ENCODE measurements at regions not wholly inside any gene's neighbourhood (a gene's known extent, or its start where the extent isn't known, plus 50 kb on each side); places are given as distances from the start of the nearest gene placed in this dataset.

DNA sequence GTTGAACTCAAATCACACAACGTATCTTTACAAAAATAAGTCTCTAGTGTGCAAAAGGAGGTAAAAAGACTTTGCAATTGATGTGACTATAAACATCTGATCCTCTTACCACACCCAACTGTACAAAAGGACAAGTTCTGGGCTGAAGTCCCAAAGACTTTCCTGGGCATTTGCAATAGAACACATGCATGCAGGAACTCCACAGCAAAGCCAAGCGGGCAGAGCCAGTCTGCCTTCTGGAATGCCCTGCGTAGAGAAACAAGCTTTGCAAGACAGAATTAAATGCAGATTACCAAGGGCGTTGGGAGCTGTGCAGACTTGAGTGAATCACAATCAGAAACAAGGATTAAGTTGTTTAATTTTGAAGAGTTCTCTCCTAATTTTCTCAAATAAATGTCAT, 208.4 kb upstream of the ZNF521 start:
- Histone ChIP-seq H2AFZ (ENCODE audit: low read length) (no peak overlapping the region), H4K20me1 (ENCODE audit: low read length) (no peaks in the 10 kb centered on the region), H3K27ac (ENCODE audit: low read length) (no peak overlapping the region), H3K27me3 (ENCODE audit: low read length) (peaks cover 57% of the 10 kb centered on the region), H3K4me1 (ENCODE audit: insufficient read depth, low read length) (no peaks in the 10 kb centered on the region), H3K9ac (ENCODE audit: low read length) (no peak overlapping the region), H3K9me3 (ENCODE audit: low read length) (no peaks in the 10 kb centered on the region), H3K4me3 (ENCODE audit: low read length) (no peak overlapping the region), H3K9me2 (replicated peaks; ENCODE audit: low read length) (no peaks in the 10 kb centered on the region), H3K79me2 (ENCODE audit: low read length) (no peaks in the 10 kb centered on the region), H3K4me2 (ENCODE audit: low read length) (no peak overlapping the region), H3F3A (ENCODE audit: low read length, unreplicated experiment) (no peaks in the 10 kb centered on the region), H3K36me3 (ENCODE audit: low read depth, low read length) (no peaks in the 10 kb centered on the region)
- ChIA-PET POLR2A (ENCODE audit: unreplicated experiment) (no interaction called here), CTCF (no interaction called here)
- TF ChIP-seq, protein P1, sequence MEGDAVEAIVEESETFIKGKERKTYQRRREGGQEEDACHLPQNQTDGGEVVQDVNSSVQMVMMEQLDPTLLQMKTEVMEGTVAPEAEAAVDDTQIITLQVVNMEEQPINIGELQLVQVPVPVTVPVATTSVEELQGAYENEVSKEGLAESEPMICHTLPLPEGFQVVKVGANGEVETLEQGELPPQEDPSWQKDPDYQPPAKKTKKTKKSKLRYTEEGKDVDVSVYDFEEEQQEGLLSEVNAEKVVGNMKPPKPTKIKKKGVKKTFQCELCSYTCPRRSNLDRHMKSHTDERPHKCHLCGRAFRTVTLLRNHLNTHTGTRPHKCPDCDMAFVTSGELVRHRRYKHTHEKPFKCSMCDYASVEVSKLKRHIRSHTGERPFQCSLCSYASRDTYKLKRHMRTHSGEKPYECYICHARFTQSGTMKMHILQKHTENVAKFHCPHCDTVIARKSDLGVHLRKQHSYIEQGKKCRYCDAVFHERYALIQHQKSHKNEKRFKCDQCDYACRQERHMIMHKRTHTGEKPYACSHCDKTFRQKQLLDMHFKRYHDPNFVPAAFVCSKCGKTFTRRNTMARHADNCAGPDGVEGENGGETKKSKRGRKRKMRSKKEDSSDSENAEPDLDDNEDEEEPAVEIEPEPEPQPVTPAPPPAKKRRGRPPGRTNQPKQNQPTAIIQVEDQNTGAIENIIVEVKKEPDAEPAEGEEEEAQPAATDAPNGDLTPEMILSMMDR (conservative IDR thresholded peaks at IDR 0.05; ENCODE audit: low read depth, low read length): no peak
- TF ChIP-seq EZH2 (IDR thresholded peaks at IDR 0.05; ENCODE audit: low read length, unreplicated experiment) (no peak), EZH2phosphoT487 (IDR thresholded peaks at IDR 0.05; ENCODE audit: borderline replicate concordance, low read length) (no peak)
- no peak for DNase-seq
- no peak for ATAC-seq
- BruUV-seq (replicated peaks): no TSS peak
- intact Hi-C loops (cut with micrococcal nuclease): no loop called here

DNA sequence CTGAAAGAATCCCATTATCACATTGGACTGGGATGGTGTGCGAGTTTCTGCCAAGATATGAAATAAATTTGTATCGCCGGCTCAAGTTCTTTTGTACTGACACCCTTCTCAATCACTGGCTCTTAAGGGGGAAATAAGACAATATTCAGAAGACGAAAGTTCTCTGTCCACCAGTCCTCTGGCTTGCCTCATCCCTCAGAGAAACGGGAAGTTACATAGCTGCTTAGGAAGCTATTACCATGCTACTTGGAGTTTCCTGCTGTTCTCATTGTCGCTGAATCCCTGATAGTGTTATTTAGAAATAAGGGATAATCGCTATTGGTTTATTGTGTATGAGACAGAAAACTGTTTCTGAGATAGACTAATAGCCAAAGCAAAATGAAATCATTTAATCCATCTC, 205.0 kb upstream of the ZNF521 start:
- no TSS peak for BruUV-seq (replicated peaks)
- no peaks in the 10 kb centered on the region for H3K4me1 ChIP-seq (ENCODE audit: insufficient read depth, low read length)
- H2AFZ ChIP-seq (ENCODE audit: low read length): no peak overlapping the region
- peaks cover 42% of the 10 kb centered on the region for H3K27me3 ChIP-seq (ENCODE audit: low read length)
- H3F3A ChIP-seq (ENCODE audit: low read length, unreplicated experiment): no peaks in the 10 kb centered on the region
- DNase-seq (no peak), ATAC-seq (no peak)
- intact Hi-C loops (cut with micrococcal nuclease): no loop called here
- TF ChIP-seq EZH2 (IDR thresholded peaks at IDR 0.05; ENCODE audit: low read length, unreplicated experiment): no peak
- TF ChIP-seq EZH2phosphoT487 (IDR thresholded peaks at IDR 0.05; ENCODE audit: borderline replicate concordance, low read length): no peak
- TF ChIP-seq, protein P1 (conservative IDR thresholded peaks at IDR 0.05; ENCODE audit: low read depth, low read length): no peak
- no peak overlapping the region for H3K9ac ChIP-seq (ENCODE audit: low read length)
- H3K4me3 ChIP-seq (ENCODE audit: low read length): no peak overlapping the region
- no peaks in the 10 kb centered on the region for H3K36me3 ChIP-seq (ENCODE audit: low read depth, low read length)
- no peaks in the 10 kb centered on the region for H3K79me2 ChIP-seq (ENCODE audit: low read length)
- no peaks in the 10 kb centered on the region for H3K9me3 ChIP-seq (ENCODE audit: low read length)
- H3K27ac ChIP-seq (ENCODE audit: low read length): no peak overlapping the region
- no peaks in the 10 kb centered on the region for H4K20me1 ChIP-seq (ENCODE audit: low read length)
- POLR2A ChIA-PET (ENCODE audit: unreplicated experiment): no interaction called here
- no peak overlapping the region for H3K4me2 ChIP-seq (ENCODE audit: low read length)
- H3K9me2 ChIP-seq (replicated peaks; ENCODE audit: low read length): no peaks in the 10 kb centered on the region
- CTCF ChIA-PET: no interaction called here

DNA sequence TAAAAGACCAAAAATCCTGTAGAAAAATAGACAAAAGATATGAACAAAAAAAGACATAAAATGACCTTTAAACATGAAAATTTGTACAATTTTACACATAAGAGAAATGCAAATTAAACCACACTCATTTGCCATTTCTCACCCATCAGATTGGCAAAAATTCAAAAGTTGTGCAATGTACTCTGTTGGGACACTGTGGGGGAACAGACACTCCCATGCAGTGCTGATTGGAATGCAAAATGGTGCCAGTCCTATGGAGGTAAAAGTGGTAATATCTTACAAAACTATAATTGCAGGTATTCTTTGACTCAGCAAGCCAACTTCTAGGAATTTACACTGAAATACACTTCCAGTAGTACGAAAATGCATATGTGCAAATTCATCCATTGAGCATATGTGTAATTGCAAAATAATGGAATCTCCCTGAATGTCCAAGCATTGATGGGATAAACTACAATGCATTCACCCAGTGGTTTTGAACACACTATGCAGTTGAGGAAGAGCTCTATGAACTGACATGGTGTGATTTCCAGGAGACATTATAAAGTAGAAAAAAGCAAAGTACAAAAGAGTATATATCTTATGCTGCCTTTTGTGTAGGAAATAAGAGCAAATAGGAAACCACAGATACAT, 201.8 kb upstream of the ZNF521 start:
- intact Hi-C loops (cut with micrococcal nuclease): no loop called here
- H3K4me2 ChIP-seq (ENCODE audit: low read length): no peak overlapping the region
- ATAC-seq (no peak), DNase-seq (no peak)
- no TSS peak for BruUV-seq (replicated peaks)
- TF ChIP-seq, protein P1 (conservative IDR thresholded peaks at IDR 0.05; ENCODE audit: low read depth, low read length): no peak
- TF ChIP-seq EZH2phosphoT487 (IDR thresholded peaks at IDR 0.05; ENCODE audit: borderline replicate concordance, low read length) (no peak), EZH2 (IDR thresholded peaks at IDR 0.05; ENCODE audit: low read length, unreplicated experiment) (no peak)
- no peaks in the 10 kb centered on the region for H3K79me2 ChIP-seq (ENCODE audit: low read length)
- H3K9me2 ChIP-seq (replicated peaks; ENCODE audit: low read length): no peaks in the 10 kb centered on the region
- POLR2A ChIA-PET (ENCODE audit: unreplicated experiment): no interaction called here
- no peaks in the 10 kb centered on the region for H3K9me3 ChIP-seq (ENCODE audit: low read length)
- CTCF ChIA-PET: no interaction called here
- H3K4me3 ChIP-seq (ENCODE audit: low read length): no peak overlapping the region
- no peaks in the 10 kb centered on the region for H4K20me1 ChIP-seq (ENCODE audit: low read length)
- no peaks in the 10 kb centered on the region for H3K4me1 ChIP-seq (ENCODE audit: insufficient read depth, low read length)
- H2AFZ ChIP-seq (ENCODE audit: low read length): no peak overlapping the region
- no peaks in the 10 kb centered on the region for H3K36me3 ChIP-seq (ENCODE audit: low read depth, low read length)
- no peak overlapping the region for H3K27ac ChIP-seq (ENCODE audit: low read length)
- H3F3A ChIP-seq (ENCODE audit: low read length, unreplicated experiment): no peaks in the 10 kb centered on the region
- H3K27me3 ChIP-seq (ENCODE audit: low read length): peaks cover 28% of the 10 kb centered on the region
- no peak overlapping the region for H3K9ac ChIP-seq (ENCODE audit: low read length)
